HG02870 (cell line): ENCODE measurements at regions not wholly inside any gene's neighbourhood (a gene's known extent, or its start where the extent isn't known, plus 50 kb on each side); places are given as distances from the start of the nearest gene placed in this dataset.
"Not testable (repeated sequence)": the region's sequence is repeated elsewhere in the genome, so short reads cannot be mapped to it uniquely, and the experiment has no call there.

Source experiments
- ATAC-seq: cut with Tn5 transposase; IDR thresholded peaks from one replicate; pipeline ENCODE4 v1.9.1; 2021; ENCODE audit warnings: mild to moderate bottlenecking, moderate library complexity; ENCODE audit not compliant: unreplicated experiment

DNA sequence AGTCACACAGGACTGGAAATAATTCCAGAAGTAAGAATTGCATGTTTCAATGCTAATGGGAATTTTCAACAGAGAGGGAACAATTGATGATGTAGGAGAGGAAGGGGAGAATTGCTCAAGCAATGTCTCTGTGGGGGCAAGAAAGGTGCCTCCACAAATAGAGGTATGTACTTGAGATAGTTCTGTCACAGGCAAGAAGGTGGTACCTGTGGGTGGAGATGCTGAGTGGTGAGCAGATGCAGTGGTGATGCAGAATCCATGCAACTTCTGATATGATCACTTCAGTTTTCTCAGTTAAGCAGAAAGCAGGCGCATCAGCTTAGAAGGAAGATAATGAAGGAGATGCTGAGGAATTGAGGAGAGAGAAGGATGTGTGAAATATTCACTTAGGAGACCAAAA is 55.1 kb upstream of the SEC24B start:
- ATAC-seq, result no peak

GRCh38 chr4:109378076-109378475 is 55.5 kb upstream of the SEC24B start:
- no peak for ATAC-seq

GRCh38 chr4:109375778-109376414 is 57.7 kb upstream of the SEC24B start:
- no peak for ATAC-seq

DNA sequence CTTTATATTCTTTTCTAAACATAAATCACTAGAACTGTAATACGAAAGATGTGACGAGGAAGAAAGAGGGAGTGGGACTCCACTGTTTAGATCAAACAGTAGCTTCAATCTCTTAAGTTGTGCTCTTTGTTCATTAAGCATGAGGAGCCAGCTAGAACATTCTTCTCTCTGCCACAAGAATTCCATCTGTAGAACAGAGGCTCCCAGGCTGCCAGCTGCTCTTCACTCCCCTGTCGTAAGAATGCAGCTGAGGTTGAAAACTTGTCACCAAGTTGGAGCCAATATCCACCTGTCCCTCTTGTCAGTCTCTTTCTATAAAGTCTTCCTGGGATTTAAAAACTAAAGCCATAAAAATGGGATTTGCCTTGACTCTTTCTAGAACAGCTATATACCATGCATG is 65.0 kb upstream of the SEC24B start:
- ATAC-seq, result no peak

- no peak for ATAC-seq
These were observed 63.5 kb upstream of the COL25A1 start for GRCh38 chr4:109365939-109366338.

- ATAC-seq, result not testable (repeated sequence)
These were observed 62.8 kb upstream of the COL25A1 start for GRCh38 chr4:109365297-109365696.

DNA sequence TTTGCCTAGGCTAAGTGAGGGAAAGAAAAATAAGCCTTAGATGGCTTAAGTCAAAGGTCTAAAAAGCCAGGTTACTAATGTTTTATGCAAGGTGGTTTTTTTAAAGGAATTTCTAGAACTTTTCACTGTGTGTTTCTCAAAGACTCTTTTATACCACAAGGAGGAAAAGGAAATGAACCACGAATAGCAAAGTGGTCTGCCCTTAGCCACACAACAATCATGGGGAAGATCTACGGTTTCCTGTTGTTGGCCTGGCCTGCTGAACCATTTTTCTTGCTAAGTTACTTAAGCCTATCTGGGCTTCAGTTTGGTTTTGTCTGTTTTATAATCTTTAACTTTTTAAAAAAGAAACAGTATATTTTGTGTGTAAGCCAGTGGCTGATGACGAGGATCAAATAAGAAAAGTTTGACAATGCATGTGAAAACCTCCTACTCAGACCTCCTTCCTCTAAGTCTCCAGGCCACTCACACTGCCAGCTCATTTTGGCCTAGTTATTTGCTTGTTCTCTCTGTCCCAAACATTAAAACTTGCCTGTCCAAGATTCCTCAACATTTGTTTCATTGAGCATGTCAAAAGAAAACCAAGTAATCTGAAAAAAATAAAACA is 56.7 kb upstream of the COL25A1 start:
- ATAC-seq, result peak; percentile 58

GRCh38 chr4:109355835-109356234 is 53.4 kb upstream of the COL25A1 start:
- ATAC-seq, result no peak

DNA sequence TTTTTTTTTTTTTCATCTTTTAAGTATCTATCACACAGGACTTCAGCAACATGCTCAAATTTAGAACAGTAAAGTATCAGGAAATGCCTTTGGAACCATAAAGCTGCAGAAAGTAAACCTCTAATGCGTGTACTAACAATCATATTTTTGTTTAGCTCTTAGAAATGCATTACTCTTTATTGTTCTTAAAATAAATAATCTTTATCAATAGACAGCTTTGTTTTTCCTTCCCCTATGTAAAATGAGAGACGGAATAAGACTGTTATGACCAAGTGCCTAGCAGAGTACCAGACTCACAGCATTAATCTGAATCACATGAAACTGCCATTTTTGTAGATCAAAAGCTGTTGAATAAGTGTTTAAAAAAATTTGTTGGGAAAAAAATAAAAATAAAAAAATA is 50.5 kb upstream of the COL25A1 start:
- ATAC-seq, result no peak
